ENCODE measurements at regions not wholly inside any gene's neighbourhood (a gene's known extent, or its start where the extent isn't known, plus 50 kb on each side); places are given as distances from the start of the nearest gene placed in this dataset.

GRCh38 chr13:58239774-58240268, 608.3 kb downstream of the PCDH17 start:
- no peak for TF ChIP-seq CTCF (IDR thresholded peaks at IDR 0.05; ENCODE audit: extremely low read depth, missing control alignments)
- DNase-seq (ENCODE audit: low spot score): no peak

GRCh38 chr13:58247080-58247479, 615.5 kb downstream of the PCDH17 start:
- TF ChIP-seq CTCF (IDR thresholded peaks at IDR 0.05; ENCODE audit: extremely low read depth, missing control alignments): no peak
- DNase-seq (ENCODE audit: low spot score): no peak

- no peak for TF ChIP-seq CTCF (IDR thresholded peaks at IDR 0.05; ENCODE audit: extremely low read depth, missing control alignments)
Measured at GRCh38 chr13:58254943-58255342, 623.4 kb downstream of the PCDH17 start.

GRCh38 chr13:58266271-58266670, 634.7 kb downstream of the PCDH17 start:
- TF ChIP-seq CTCF (IDR thresholded peaks at IDR 0.05; ENCODE audit: extremely low read depth, missing control alignments): no peak
- DNase-seq (ENCODE audit: low spot score): no peak

More at GRCh38 chr13:58254943-58255342, 623.4 kb downstream of the PCDH17 start:
- DNase-seq (ENCODE audit: low spot score): no peak

GRCh38 chr13:58298556-58299135, 667.1 kb downstream of the PCDH17 start:
- no peak for TF ChIP-seq CTCF (IDR thresholded peaks at IDR 0.05; ENCODE audit: extremely low read depth, missing control alignments)
- DNase-seq (ENCODE audit: low spot score): no peak

- DNase-seq (ENCODE audit: low spot score): no peak
- TF ChIP-seq CTCF (IDR thresholded peaks at IDR 0.05; ENCODE audit: extremely low read depth, missing control alignments): no peak
Measured at GRCh38 chr13:58300224-58300623, 668.7 kb downstream of the PCDH17 start.

- no peak for TF ChIP-seq CTCF (IDR thresholded peaks at IDR 0.05; ENCODE audit: extremely low read depth, missing control alignments)
- no peak for DNase-seq (ENCODE audit: low spot score)
Measured at GRCh38 chr13:58300974-58301681, 669.6 kb downstream of the PCDH17 start.
